ENCODE measurements at regions not wholly inside any gene's neighbourhood (a gene's known extent, or its start where the extent isn't known, plus 50 kb on each side); places are given as distances from the start of the nearest gene placed in this dataset.

GRCh38 chr10:83990126-83990525, 149.2 kb upstream of the GHITM start:
- ChIA-PET POLR2A (no interaction called here), CTCF (no interaction called here)
- H3K4me3 ChIP-seq (ENCODE audit: low read length) = no peak overlapping the region
- DNase-seq (no peak), ATAC-seq (peak; percentile 27)
- H3K27ac ChIP-seq (ENCODE audit: low read depth, low read length) = no peak overlapping the region
- no peaks in the 10 kb centered on the region for H3K27me3 ChIP-seq (ENCODE audit: control insufficient read depth in 2 of 2, insufficient read depth in 2 of 2, low read length in 2 of 2)
- H3K4me1 ChIP-seq (ENCODE audit: control insufficient read depth in 2 of 2, insufficient read depth in 2 of 2, low read length in 2 of 2) = no peaks in the 10 kb centered on the region
- intact Hi-C loops (cut with micrococcal nuclease) = no loop called here
- Mint-ChIP-seq H3K27me3 (peaks cover 0 to 9% (median 4%) of the 10 kb centered on the region in 5 donors), H3K36me3 (no peaks in the 10 kb centered on the region), H3K27ac (no peak overlapping the region), H3K4me1 (peaks cover 0 to 6% (median 0%) of the 10 kb centered on the region in 7 donors), H3K4me3 (no peak overlapping the region), H3K9me3 (peaks cover 0 to 5% (median 0%) of the 10 kb centered on the region in 11 donors)
- H3K9me3 ChIP-seq (ENCODE audit: control insufficient read depth in 2 of 3, low read length in 3 of 3) = no peaks in the 10 kb centered on the region
- no peaks in the 10 kb centered on the region for H3K36me3 ChIP-seq (ENCODE audit: control insufficient read depth in 2 of 3, insufficient read depth in 3 of 3, low read length in 3 of 3)

- no peak overlapping the region for H3K27ac ChIP-seq (ENCODE audit: low read depth, low read length)
- ATAC-seq (no peak), DNase-seq (no peak)
- CTCF ChIA-PET = no interaction called here
- peaks cover 0 to 5% (median 0%) of the 10 kb centered on the region in 11 donors for H3K9me3 Mint-ChIP-seq
- H3K27ac Mint-ChIP-seq = no peak overlapping the region
- POLR2A ChIA-PET = no interaction called here
- H3K36me3 ChIP-seq (ENCODE audit: control insufficient read depth in 2 of 3, insufficient read depth in 3 of 3, low read length in 3 of 3) = no peaks in the 10 kb centered on the region
- no peak overlapping the region for H3K4me3 Mint-ChIP-seq
- H3K27me3 Mint-ChIP-seq = peaks cover 0 to 8% (median 4%) of the 10 kb centered on the region in 5 donors
- no peaks in the 10 kb centered on the region for H3K36me3 Mint-ChIP-seq
- intact Hi-C loops (cut with micrococcal nuclease) = no loop called here
- H3K4me1 Mint-ChIP-seq = peaks cover 0 to 6% (median 0%) of the 10 kb centered on the region in 7 donors
- no peaks in the 10 kb centered on the region for H3K4me1 ChIP-seq (ENCODE audit: control insufficient read depth in 2 of 2, insufficient read depth in 2 of 2, low read length in 2 of 2)
- H3K9me3 ChIP-seq (ENCODE audit: control insufficient read depth in 2 of 3, low read length in 3 of 3) = no peaks in the 10 kb centered on the region
- H3K4me3 ChIP-seq (ENCODE audit: low read length) = no peak overlapping the region
- no peaks in the 10 kb centered on the region for H3K27me3 ChIP-seq (ENCODE audit: control insufficient read depth in 2 of 2, insufficient read depth in 2 of 2, low read length in 2 of 2)
Measured at GRCh38 chr10:83991986-83992753, 147.1 kb upstream of the GHITM start.

- ChIA-PET CTCF (interaction anchor here (1.2 kb wide), 1 partner anchor 34 kb away, joined by 3 read pairs; no protein-coding TSS in a partner anchor), POLR2A (no interaction called here)
- H3K27ac Mint-ChIP-seq = no peak overlapping the region
- Histone ChIP-seq H3K36me3 (ENCODE audit: control insufficient read depth in 2 of 3, insufficient read depth in 3 of 3, low read length in 3 of 3) (no peaks in the 10 kb centered on the region), H3K27ac (ENCODE audit: low read depth, low read length) (no peak overlapping the region), H3K9me3 (ENCODE audit: control insufficient read depth in 2 of 3, low read length in 3 of 3) (no peaks in the 10 kb centered on the region), H3K27me3 (ENCODE audit: control insufficient read depth in 2 of 2, insufficient read depth in 2 of 2, low read length in 2 of 2) (no peaks in the 10 kb centered on the region), H3K4me3 (ENCODE audit: low read length) (no peak overlapping the region), H3K4me1 (ENCODE audit: control insufficient read depth in 2 of 2, insufficient read depth in 2 of 2, low read length in 2 of 2) (no peaks in the 10 kb centered on the region)
- DNase-seq = no peak
- no peak overlapping the region for H3K4me3 Mint-ChIP-seq
- peaks cover 0 to 3% (median 0%) of the 10 kb centered on the region in 11 donors for H3K9me3 Mint-ChIP-seq
- intact Hi-C loops (cut with micrococcal nuclease) = no loop called here
- H3K27me3 Mint-ChIP-seq = peaks cover 0 to 8% (median 3%) of the 10 kb centered on the region in 5 donors
- no peaks in the 10 kb centered on the region for H3K36me3 Mint-ChIP-seq
- H3K4me1 Mint-ChIP-seq = peaks cover 0 to 5% (median 0%) of the 10 kb centered on the region in 7 donors
- ATAC-seq = no peak
Measured at GRCh38 chr10:83994325-83994724, 145.0 kb upstream of the GHITM start.

GRCh38 chr10:83995738-83996331, 143.5 kb upstream of the GHITM start:
- ATAC-seq (no peak), DNase-seq (no peak)
- H3K36me3 ChIP-seq (ENCODE audit: control insufficient read depth in 2 of 3, insufficient read depth in 3 of 3, low read length in 3 of 3) = no peaks in the 10 kb centered on the region
- no peaks in the 10 kb centered on the region for H3K9me3 ChIP-seq (ENCODE audit: control insufficient read depth in 2 of 3, low read length in 3 of 3)
- POLR2A ChIA-PET = no interaction called here
- peaks cover 0 to 12% (median 5%) of the 10 kb centered on the region in 5 donors for H3K27me3 Mint-ChIP-seq
- H3K36me3 Mint-ChIP-seq = no peaks in the 10 kb centered on the region
- no peak overlapping the region for H3K4me3 ChIP-seq (ENCODE audit: low read length)
- H3K4me3 Mint-ChIP-seq = no peak overlapping the region
- no peaks in the 10 kb centered on the region for H3K9me3 Mint-ChIP-seq
- peak overlapping the region in 1 of 9 donors; percentile 7 for H3K27ac Mint-ChIP-seq
- intact Hi-C loops (cut with micrococcal nuclease) = no loop called here
- H3K27ac ChIP-seq (ENCODE audit: low read depth, low read length) = no peak overlapping the region
- no peaks in the 10 kb centered on the region for H3K27me3 ChIP-seq (ENCODE audit: control insufficient read depth in 2 of 2, insufficient read depth in 2 of 2, low read length in 2 of 2)
- H3K4me1 Mint-ChIP-seq = peaks cover 0 to 4% (median 0%) of the 10 kb centered on the region in 7 donors
- H3K4me1 ChIP-seq (ENCODE audit: control insufficient read depth in 2 of 2, insufficient read depth in 2 of 2, low read length in 2 of 2) = no peaks in the 10 kb centered on the region
- CTCF ChIA-PET = interaction anchor here (1.2 kb wide), 1 partner anchor 36 kb away, joined by 3 read pairs; no protein-coding TSS in a partner anchor

GRCh38 chr10:84004221-84004620, 135.1 kb upstream of the GHITM start:
- Histone ChIP-seq H3K9me3 (ENCODE audit: control insufficient read depth in 2 of 3, low read length in 3 of 3) (no peaks in the 10 kb centered on the region), H3K27me3 (ENCODE audit: control insufficient read depth in 2 of 2, insufficient read depth in 2 of 2, low read length in 2 of 2) (no peaks in the 10 kb centered on the region), H3K27ac (ENCODE audit: low read depth, low read length) (no peak overlapping the region), H3K36me3 (ENCODE audit: control insufficient read depth in 2 of 3, insufficient read depth in 3 of 3, low read length in 3 of 3) (no peaks in the 10 kb centered on the region), H3K4me3 (ENCODE audit: low read length) (no peak overlapping the region), H3K4me1 (ENCODE audit: control insufficient read depth in 2 of 2, insufficient read depth in 2 of 2, low read length in 2 of 2) (no peaks in the 10 kb centered on the region)
- DNase-seq (no peak), ATAC-seq (no peak)
- no peak overlapping the region for H3K27ac Mint-ChIP-seq
- no peaks in the 10 kb centered on the region for H3K4me1 Mint-ChIP-seq
- H3K36me3 Mint-ChIP-seq = no peaks in the 10 kb centered on the region
- ChIA-PET POLR2A (no interaction called here), CTCF (no interaction called here)
- H3K4me3 Mint-ChIP-seq = no peak overlapping the region
- intact Hi-C loops (cut with micrococcal nuclease) = no loop called here
- peaks cover 7 to 30% (median 18%) of the 10 kb centered on the region in 5 donors for H3K27me3 Mint-ChIP-seq
- peaks cover 0 to 1% (median 0%) of the 10 kb centered on the region in 11 donors for H3K9me3 Mint-ChIP-seq

GRCh38 chr10:84005403-84005802, 133.9 kb upstream of the GHITM start:
- CTCF ChIA-PET = no interaction called here
- Histone ChIP-seq H3K27me3 (ENCODE audit: control insufficient read depth in 2 of 2, insufficient read depth in 2 of 2, low read length in 2 of 2) (no peaks in the 10 kb centered on the region), H3K4me1 (ENCODE audit: control insufficient read depth in 2 of 2, insufficient read depth in 2 of 2, low read length in 2 of 2) (no peaks in the 10 kb centered on the region), H3K27ac (ENCODE audit: low read depth, low read length) (no peak overlapping the region), H3K36me3 (ENCODE audit: control insufficient read depth in 2 of 3, insufficient read depth in 3 of 3, low read length in 3 of 3) (no peaks in the 10 kb centered on the region), H3K4me3 (ENCODE audit: low read length) (no peak overlapping the region), H3K9me3 (ENCODE audit: control insufficient read depth in 2 of 3, low read length in 3 of 3) (no peaks in the 10 kb centered on the region)
- DNase-seq (no peak), ATAC-seq (no peak)
- Mint-ChIP-seq H3K27me3 (peaks cover 7 to 37% (median 14%) of the 10 kb centered on the region in 5 donors), H3K4me3 (no peak overlapping the region), H3K4me1 (no peaks in the 10 kb centered on the region), H3K36me3 (no peaks in the 10 kb centered on the region), H3K9me3 (peaks cover 0 to 1% (median 0%) of the 10 kb centered on the region in 11 donors), H3K27ac (no peak overlapping the region)
- intact Hi-C loops (cut with micrococcal nuclease) = no loop called here
- POLR2A ChIA-PET = no interaction called here

GRCh38 chr10:84007482-84007881, 131.8 kb upstream of the GHITM start:
- intact Hi-C loops (cut with micrococcal nuclease) = no loop called here
- ChIA-PET CTCF (no interaction called here), POLR2A (no interaction called here)
- Histone ChIP-seq H3K27ac (ENCODE audit: low read depth, low read length) (no peak overlapping the region), H3K4me3 (ENCODE audit: low read length) (no peak overlapping the region), H3K27me3 (ENCODE audit: control insufficient read depth in 2 of 2, insufficient read depth in 2 of 2, low read length in 2 of 2) (no peaks in the 10 kb centered on the region), H3K4me1 (ENCODE audit: control insufficient read depth in 2 of 2, insufficient read depth in 2 of 2, low read length in 2 of 2) (no peaks in the 10 kb centered on the region), H3K9me3 (ENCODE audit: control insufficient read depth in 2 of 3, low read length in 3 of 3) (no peaks in the 10 kb centered on the region), H3K36me3 (ENCODE audit: control insufficient read depth in 2 of 3, insufficient read depth in 3 of 3, low read length in 3 of 3) (no peaks in the 10 kb centered on the region)
- H3K4me3 Mint-ChIP-seq = no peak overlapping the region
- peaks cover 0 to 3% (median 0%) of the 10 kb centered on the region in 11 donors for H3K9me3 Mint-ChIP-seq
- DNase-seq = no peak
- peaks cover 11 to 33% (median 25%) of the 10 kb centered on the region in 5 donors for H3K27me3 Mint-ChIP-seq
- H3K4me1 Mint-ChIP-seq = no peaks in the 10 kb centered on the region
- no peak for ATAC-seq
- no peaks in the 10 kb centered on the region for H3K36me3 Mint-ChIP-seq
- no peak overlapping the region for H3K27ac Mint-ChIP-seq

All from naive thymus-derived CD4-positive, alpha-beta T cell (primary cell).